ENCODE measurements at regions not wholly inside any gene's neighbourhood (a gene's known extent, or its start where the extent isn't known, plus 50 kb on each side); places are given as distances from the start of the nearest gene placed in this dataset.

DNA sequence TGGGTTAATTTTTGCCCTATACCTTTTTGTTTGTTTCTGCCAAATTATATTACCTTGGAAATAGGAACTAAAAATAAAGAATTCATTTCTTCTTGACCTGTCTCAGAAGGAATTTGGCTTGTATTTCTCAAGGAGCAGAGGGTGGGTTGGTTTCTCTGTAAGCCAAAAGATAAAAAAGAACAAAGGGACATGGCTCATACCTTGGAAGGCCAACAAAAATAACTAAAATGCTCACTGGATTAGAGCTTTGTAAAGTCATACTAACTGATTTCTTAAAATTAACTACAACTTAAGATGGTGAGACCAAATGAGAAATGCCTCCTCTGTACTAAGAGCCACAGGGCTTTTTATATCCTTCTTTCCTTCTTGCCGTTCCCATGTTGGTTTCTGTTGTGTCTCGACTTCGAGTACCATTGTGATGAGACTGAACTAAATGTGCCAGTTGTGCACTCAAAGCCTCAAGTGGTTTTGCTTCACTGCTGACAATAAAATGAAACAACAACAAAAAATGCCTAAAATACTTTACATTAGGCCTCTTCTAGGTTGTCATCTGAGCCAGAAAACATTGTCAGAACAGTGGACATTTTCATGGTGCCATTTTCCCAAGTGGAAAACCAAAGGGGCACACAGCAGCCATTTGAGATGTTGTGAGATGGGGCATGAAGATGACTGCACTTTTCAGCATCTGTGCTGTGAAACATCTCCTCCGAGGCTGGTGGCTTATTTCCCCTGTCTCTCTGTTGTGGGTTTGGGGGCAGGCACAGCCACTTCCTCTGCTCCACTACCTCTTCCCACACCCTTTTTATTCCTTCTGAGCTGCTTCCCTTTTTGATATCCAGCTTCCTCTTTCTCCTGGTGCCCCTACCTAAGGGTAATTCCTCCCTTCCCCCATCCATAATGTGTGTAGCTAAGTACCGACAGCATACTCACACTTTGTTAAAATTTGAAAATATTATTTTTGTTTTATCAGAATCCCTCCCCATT, 51.8 kb upstream of the AGR3 start:
- 77 to 90% (median 82%) methylated on average over 5 of the region's 5 CpGs for WGBS, 4 donors
- intact Hi-C loops (cut with DNase I) = no loop called here

DNA sequence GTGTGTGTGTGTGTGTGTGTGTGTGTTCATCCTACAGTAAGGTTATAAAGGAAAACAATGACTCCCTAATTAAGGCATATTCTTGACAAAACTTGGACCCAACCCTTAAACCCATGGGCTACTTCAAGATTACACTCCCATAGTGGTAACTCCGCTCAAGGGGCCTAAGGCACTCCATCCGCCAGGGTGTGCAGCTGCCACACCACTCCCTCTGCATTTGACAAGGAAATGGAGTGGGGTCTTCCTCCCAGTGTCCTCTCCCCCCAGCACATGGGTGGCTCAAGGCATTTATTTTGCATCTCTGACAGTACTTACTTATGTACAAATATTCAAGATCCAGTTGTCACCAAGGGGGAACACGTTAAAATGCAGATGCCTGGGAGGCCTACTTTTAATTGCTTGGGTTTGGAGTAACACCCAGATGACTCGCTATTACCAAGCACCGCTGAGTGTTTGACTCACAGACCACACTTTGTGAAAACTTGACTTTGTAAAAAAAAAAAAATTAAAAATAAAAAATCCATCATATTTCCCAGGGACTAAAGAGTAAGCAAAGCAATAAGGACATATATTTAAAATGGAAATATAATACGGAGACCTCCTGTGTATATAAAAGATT, 53.0 kb upstream of the AGR3 start:
- intact Hi-C loops (cut with DNase I) = no loop called here
- 93 to 95% (median 94%) methylated on average over 6 of the region's 6 CpGs for WGBS, 4 donors
- Histone ChIP-seq H3K36me3 (no peaks in the 10 kb centered on the region), H3K4me1 (peaks cover 0 to 19% (median 0%) of the 10 kb centered on the region in 12 donors), H3K27ac (no peak overlapping the region), H3K4me3 (no peak overlapping the region), H3K27me3 (no peaks in the 10 kb centered on the region), H3K9me3 (no peaks in the 10 kb centered on the region)
- TF ChIP-seq, protein P1, sequence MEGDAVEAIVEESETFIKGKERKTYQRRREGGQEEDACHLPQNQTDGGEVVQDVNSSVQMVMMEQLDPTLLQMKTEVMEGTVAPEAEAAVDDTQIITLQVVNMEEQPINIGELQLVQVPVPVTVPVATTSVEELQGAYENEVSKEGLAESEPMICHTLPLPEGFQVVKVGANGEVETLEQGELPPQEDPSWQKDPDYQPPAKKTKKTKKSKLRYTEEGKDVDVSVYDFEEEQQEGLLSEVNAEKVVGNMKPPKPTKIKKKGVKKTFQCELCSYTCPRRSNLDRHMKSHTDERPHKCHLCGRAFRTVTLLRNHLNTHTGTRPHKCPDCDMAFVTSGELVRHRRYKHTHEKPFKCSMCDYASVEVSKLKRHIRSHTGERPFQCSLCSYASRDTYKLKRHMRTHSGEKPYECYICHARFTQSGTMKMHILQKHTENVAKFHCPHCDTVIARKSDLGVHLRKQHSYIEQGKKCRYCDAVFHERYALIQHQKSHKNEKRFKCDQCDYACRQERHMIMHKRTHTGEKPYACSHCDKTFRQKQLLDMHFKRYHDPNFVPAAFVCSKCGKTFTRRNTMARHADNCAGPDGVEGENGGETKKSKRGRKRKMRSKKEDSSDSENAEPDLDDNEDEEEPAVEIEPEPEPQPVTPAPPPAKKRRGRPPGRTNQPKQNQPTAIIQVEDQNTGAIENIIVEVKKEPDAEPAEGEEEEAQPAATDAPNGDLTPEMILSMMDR (IDR thresholded peaks at IDR 0.05) = no peak
- no peak for TF ChIP-seq POLR2A (IDR thresholded peaks at IDR 0.05)
- ATAC-seq (no peak), DNase-seq (no peak)

More for the DNA sequence above, 51.8 kb upstream of the AGR3 start:
- no peak for TF ChIP-seq POLR2A (IDR thresholded peaks at IDR 0.05)
- TF ChIP-seq, protein P1 (IDR thresholded peaks at IDR 0.05) = no peak
- Histone ChIP-seq H3K27me3 (no peaks in the 10 kb centered on the region), H3K4me3 (no peak overlapping the region), H3K9me3 (no peaks in the 10 kb centered on the region), H3K27ac (peak overlapping the region in 1 of 12 donors; percentile 13), H3K4me1 (peaks cover 0 to 24% (median 0%) of the 10 kb centered on the region in 12 donors), H3K36me3 (no peaks in the 10 kb centered on the region)
- peak in 3 of 4 donors; percentile 29 to 48 (median 32) for ATAC-seq
- peak in 1 of 5 donors; percentile 25 for DNase-seq

DNA sequence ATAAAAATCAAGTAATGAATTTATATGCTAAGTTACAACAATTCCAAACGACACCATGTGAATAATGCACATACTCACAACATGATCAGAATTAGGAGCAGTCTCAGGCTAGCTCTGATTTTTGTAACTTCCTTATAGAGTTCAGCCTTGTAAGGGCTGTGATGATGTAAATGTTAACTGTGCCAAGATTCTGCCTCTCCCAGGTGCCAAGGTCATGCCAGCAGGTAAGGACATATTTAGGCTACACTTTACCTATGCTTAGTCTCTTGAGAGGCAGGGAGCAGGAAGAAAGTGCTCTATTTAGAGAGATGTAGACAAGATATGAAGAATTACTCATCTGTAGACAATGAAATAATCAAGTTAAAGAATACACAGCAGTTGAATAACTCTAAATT, 53.6 kb upstream of the AGR3 start:
- intact Hi-C loops (cut with DNase I) = no loop called here
- Histone ChIP-seq H3K27me3 (no peaks in the 10 kb centered on the region), H3K9me3 (no peaks in the 10 kb centered on the region), H3K4me3 (no peak overlapping the region), H3K27ac (no peak overlapping the region), H3K4me1 (peaks cover 0 to 19% (median 0%) of the 10 kb centered on the region in 12 donors), H3K36me3 (no peaks in the 10 kb centered on the region)
- 88 to 97% (median 95%) methylated on average over 1 of the region's 1 CpG for WGBS, 4 donors
- DNase-seq (no peak), ATAC-seq (no peak)
- TF ChIP-seq, protein P1 (IDR thresholded peaks at IDR 0.05) = no peak
- no peak for TF ChIP-seq POLR2A (IDR thresholded peaks at IDR 0.05)
